HEK293 (cell line): ENCODE measurements at regions not wholly inside any gene's neighbourhood (a gene's known extent, or its start where the extent isn't known, plus 50 kb on each side); places are given as distances from the start of the nearest gene placed in this dataset.

Experiments
- MYNN ChIP-seq: fragments of 450-650 bp; formaldehyde crosslinking; IDR thresholded peaks from 2 replicates; pipeline ENCODE4 v1.5.1; 2016; ENCODE audit warnings: missing biosample characterization, missing genetic modification characterization, borderline replicate concordance
- OSR2 ChIP-seq: fragments of 450-650 bp; formaldehyde crosslinking; IDR thresholded peaks from 2 replicates; pipeline ENCODE4 v1.5.1; 2016; ENCODE audit warnings: missing biosample characterization, missing genetic modification characterization
- SCRT1 ChIP-seq: fragments of 450-650 bp; formaldehyde crosslinking; IDR thresholded peaks from 2 replicates; pipeline ENCODE4 v1.5.1; 2016; ENCODE audit warnings: missing biosample characterization, missing genetic modification characterization, borderline replicate concordance
- ZBTB8A ChIP-seq: fragments of 450-650 bp; formaldehyde crosslinking; IDR thresholded peaks from 2 replicates; pipeline ENCODE4 v1.5.1; 2016; ENCODE audit warnings: missing biosample characterization, missing genetic modification characterization
- ZFP41 ChIP-seq: fragments of 450-650 bp; formaldehyde crosslinking; IDR thresholded peaks from 2 replicates; pipeline ENCODE4 v1.5.1; 2016; ENCODE audit warnings: missing biosample characterization, missing genetic modification characterization, borderline replicate concordance
- ZNF10 ChIP-seq: fragments of 450-650 bp; formaldehyde crosslinking; IDR thresholded peaks from 2 replicates; pipeline ENCODE4 v1.5.1; 2017; ENCODE audit warnings: missing biosample characterization, missing genetic modification characterization
- ZNF133 ChIP-seq: fragments of 450-650 bp; formaldehyde crosslinking; IDR thresholded peaks from 2 replicates; pipeline ENCODE4 v1.5.1; 2016; ENCODE audit warnings: missing biosample characterization, missing genetic modification characterization
- ZNF221 ChIP-seq: fragments of 450-650 bp; formaldehyde crosslinking; IDR thresholded peaks from 2 replicates; pipeline ENCODE4 v1.5.1; 2017; ENCODE audit warnings: missing biosample characterization, missing genetic modification characterization, borderline replicate concordance
- ZNF239 ChIP-seq: fragments of 450-650 bp; formaldehyde crosslinking; IDR thresholded peaks from 2 replicates; pipeline ENCODE4 v1.5.1; 2016; ENCODE audit warnings: missing biosample characterization, missing genetic modification characterization
- ZNF266 ChIP-seq: fragments of 450-650 bp; formaldehyde crosslinking; IDR thresholded peaks from 2 replicates; pipeline ENCODE4 v1.5.1; 2016; ENCODE audit warnings: missing biosample characterization, missing genetic modification characterization, low read depth
- ZNF335 ChIP-seq: fragments of 450-650 bp; formaldehyde crosslinking; conservative IDR thresholded peaks from 2 replicates; pipeline ENCODE4 v1.5.1; 2016; ENCODE audit warnings: missing biosample characterization, missing genetic modification characterization
- ZNF391 ChIP-seq: fragments of 450-650 bp; formaldehyde crosslinking; IDR thresholded peaks from 2 replicates; pipeline ENCODE4 v1.5.1; 2016; ENCODE audit warnings: low read depth, missing biosample characterization, missing genetic modification characterization, borderline replicate concordance
- ZNF394 ChIP-seq: fragments of 450-650 bp; formaldehyde crosslinking; IDR thresholded peaks from 2 replicates; pipeline ENCODE4 v1.5.1; 2016; ENCODE audit warnings: missing biosample characterization, missing genetic modification characterization, mild to moderate bottlenecking, moderate library complexity, borderline replicate concordance
- ZNF426 ChIP-seq: fragments of 450-650 bp; formaldehyde crosslinking; IDR thresholded peaks from 2 replicates; pipeline ENCODE4 v1.5.1; 2017; ENCODE audit warnings: missing biosample characterization, missing genetic modification characterization, mild to moderate bottlenecking, inconsistent platforms, moderate library complexity
- ZNF544 ChIP-seq: fragments of 450-650 bp; formaldehyde crosslinking; IDR thresholded peaks from 2 replicates; pipeline ENCODE4 v1.5.0; 2017; ENCODE audit warnings: missing biosample characterization, missing genetic modification characterization
- ZNF585B ChIP-seq: fragments of 450-650 bp; formaldehyde crosslinking; IDR thresholded peaks from 2 replicates; pipeline ENCODE4 v1.5.1; 2016; ENCODE audit warnings: missing biosample characterization, missing genetic modification characterization
- ZNF624 ChIP-seq: fragments of 450-650 bp; formaldehyde crosslinking; IDR thresholded peaks from 2 replicates; pipeline ENCODE4 v1.5.1; 2017; ENCODE audit warnings: missing biosample characterization, missing genetic modification characterization
- ZXDB ChIP-seq: fragments of 450-650 bp; formaldehyde crosslinking; IDR thresholded peaks from 2 replicates; pipeline ENCODE4 v1.5.1; 2016; ENCODE audit warnings: missing biosample characterization, missing genetic modification characterization
- TF ChIP-seq, protein P1 (sequence below): fragments of 450-650 bp; formaldehyde crosslinking; IDR thresholded peaks from 2 replicates; pipeline ENCODE4 v1.5.1; 2016; ENCODE audit warnings: missing biosample characterization, missing genetic modification characterization
- TF ChIP-seq, protein P2 (sequence below): fragments of 450-650 bp; formaldehyde crosslinking; IDR thresholded peaks from 2 replicates; pipeline ENCODE4 v1.5.0; 2017; ENCODE audit warnings: missing biosample characterization, missing genetic modification characterization, borderline replicate concordance
- TF ChIP-seq, protein P3 (sequence below): fragments of 450-650 bp; formaldehyde crosslinking; optimal IDR thresholded peaks from 2 replicates; pipeline ENCODE3; 2016; ENCODE audit warnings: missing biosample characterization, mild to moderate bottlenecking, missing genetic modification characterization
- TF ChIP-seq, protein P4 (sequence below): fragments of 450-650 bp; formaldehyde crosslinking; IDR thresholded peaks from 2 replicates; pipeline ENCODE4 v1.5.1; 2016; ENCODE audit warnings: missing biosample characterization, missing genetic modification characterization
- TF ChIP-seq, protein P5 (sequence below): fragments of 450-650 bp; formaldehyde crosslinking; IDR thresholded peaks from 2 replicates; pipeline ENCODE4 v1.5.1; 2016; ENCODE audit warnings: missing biosample characterization, missing genetic modification characterization
- TF ChIP-seq, protein P6 (sequence below): fragments of 450-650 bp; formaldehyde crosslinking; IDR thresholded peaks from 2 replicates; pipeline ENCODE4 v1.5.1; 2016; ENCODE audit warnings: missing biosample characterization, missing genetic modification characterization
- TF ChIP-seq, protein P7 (sequence below): fragments of 450-650 bp; formaldehyde crosslinking; IDR thresholded peaks from 2 replicates; pipeline ENCODE4 v1.5.1; 2016; ENCODE audit warnings: missing biosample characterization, missing genetic modification characterization

DNA sequence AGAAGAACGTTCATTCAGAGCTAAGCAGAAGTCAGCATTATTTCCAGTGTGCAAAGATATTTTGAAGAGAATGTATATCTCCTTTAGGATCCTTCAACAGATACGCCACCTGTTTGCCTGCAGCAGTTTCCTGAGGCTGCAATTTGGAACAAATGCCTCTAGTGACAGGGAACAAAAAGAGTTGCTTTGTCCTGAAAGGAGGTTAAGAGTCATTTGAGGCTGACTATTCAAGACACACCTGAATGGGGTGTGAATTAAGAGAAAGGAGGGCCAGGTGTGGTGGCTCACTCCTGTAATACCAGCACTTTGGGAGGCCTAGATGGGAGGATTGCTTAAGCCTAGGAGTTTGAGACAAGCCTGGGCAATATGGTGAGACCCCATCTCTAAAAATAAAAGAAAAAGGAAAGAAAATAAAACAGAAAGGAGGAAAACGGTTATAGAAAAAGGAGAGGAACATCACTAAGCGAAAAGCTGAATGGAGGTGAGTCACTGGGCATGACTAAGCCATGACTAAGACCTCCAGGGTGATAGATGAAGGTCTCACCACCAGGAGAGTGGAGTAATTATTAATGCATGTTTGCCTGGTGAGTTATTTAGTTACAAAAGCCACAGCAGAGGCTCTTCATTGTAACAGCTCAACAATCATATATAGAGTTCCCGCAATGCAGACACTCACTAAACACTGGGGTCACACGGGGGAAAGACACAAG, 255.2 kb upstream of the TNC start (continued):
- TF ChIP-seq, protein P1, sequence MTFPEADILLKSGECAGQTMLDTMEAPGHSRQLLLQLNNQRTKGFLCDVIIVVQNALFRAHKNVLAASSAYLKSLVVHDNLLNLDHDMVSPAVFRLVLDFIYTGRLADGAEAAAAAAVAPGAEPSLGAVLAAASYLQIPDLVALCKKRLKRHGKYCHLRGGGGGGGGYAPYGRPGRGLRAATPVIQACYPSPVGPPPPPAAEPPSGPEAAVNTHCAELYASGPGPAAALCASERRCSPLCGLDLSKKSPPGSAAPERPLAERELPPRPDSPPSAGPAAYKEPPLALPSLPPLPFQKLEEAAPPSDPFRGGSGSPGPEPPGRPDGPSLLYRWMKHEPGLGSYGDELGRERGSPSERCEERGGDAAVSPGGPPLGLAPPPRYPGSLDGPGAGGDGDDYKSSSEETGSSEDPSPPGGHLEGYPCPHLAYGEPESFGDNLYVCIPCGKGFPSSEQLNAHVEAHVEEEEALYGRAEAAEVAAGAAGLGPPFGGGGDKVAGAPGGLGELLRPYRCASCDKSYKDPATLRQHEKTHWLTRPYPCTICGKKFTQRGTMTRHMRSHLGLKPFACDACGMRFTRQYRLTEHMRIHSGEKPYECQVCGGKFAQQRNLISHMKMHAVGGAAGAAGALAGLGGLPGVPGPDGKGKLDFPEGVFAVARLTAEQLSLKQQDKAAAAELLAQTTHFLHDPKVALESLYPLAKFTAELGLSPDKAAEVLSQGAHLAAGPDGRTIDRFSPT (tag by site-specific recombination), result peak; percentile 81
- TF ChIP-seq ZNF221 (tag by site-specific recombination) (no peak), ZNF544 (tag by site-specific recombination) (no peak), ZNF10 (tag by site-specific recombination) (no peak), ZNF266 (tag by site-specific recombination) (no peak), SCRT1 (tag by site-specific recombination) (peak; percentile 19; the same call in 1 of the 2 replicates), ZBTB8A (no peak), ZNF585B (no peak), ZNF133 (tag by site-specific recombination) (no peak), ZNF426 (tag by site-specific recombination) (no peak), OSR2 (tag by site-specific recombination) (no peak), ZNF391 (tag by site-specific recombination) (peak; percentile 72; the same call in 1 of the 2 replicates), ZNF624 (tag by site-specific recombination) (no peak), ZNF335 (tag by site-specific recombination) (peak; percentile 46; the same call in 1 of the 2 replicates), ZNF394 (peak; percentile 64; the same call in 1 of the 2 replicates), MYNN (tag by site-specific recombination) (no peak), ZFP41 (no peak), ZNF239 (no peak), ZXDB (no peak)
- TF ChIP-seq, protein P2, sequence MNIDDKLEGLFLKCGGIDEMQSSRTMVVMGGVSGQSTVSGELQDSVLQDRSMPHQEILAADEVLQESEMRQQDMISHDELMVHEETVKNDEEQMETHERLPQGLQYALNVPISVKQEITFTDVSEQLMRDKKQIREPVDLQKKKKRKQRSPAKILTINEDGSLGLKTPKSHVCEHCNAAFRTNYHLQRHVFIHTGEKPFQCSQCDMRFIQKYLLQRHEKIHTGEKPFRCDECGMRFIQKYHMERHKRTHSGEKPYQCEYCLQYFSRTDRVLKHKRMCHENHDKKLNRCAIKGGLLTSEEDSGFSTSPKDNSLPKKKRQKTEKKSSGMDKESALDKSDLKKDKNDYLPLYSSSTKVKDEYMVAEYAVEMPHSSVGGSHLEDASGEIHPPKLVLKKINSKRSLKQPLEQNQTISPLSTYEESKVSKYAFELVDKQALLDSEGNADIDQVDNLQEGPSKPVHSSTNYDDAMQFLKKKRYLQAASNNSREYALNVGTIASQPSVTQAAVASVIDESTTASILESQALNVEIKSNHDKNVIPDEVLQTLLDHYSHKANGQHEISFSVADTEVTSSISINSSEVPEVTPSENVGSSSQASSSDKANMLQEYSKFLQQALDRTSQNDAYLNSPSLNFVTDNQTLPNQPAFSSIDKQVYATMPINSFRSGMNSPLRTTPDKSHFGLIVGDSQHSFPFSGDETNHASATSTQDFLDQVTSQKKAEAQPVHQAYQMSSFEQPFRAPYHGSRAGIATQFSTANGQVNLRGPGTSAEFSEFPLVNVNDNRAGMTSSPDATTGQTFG, result no peak
- TF ChIP-seq, protein P3, sequence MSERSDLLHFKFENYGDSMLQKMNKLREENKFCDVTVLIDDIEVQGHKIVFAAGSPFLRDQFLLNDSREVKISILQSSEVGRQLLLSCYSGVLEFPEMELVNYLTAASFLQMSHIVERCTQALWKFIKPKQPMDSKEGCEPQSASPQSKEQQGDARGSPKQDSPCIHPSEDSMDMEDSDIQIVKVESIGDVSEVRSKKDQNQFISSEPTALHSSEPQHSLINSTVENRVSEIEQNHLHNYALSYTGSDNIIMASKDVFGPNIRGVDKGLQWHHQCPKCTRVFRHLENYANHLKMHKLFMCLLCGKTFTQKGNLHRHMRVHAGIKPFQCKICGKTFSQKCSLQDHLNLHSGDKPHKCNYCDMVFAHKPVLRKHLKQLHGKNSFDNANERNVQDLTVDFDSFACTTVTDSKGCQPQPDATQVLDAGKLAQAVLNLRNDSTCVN (tag by site-specific recombination), result no peak
- TF ChIP-seq, protein P4, sequence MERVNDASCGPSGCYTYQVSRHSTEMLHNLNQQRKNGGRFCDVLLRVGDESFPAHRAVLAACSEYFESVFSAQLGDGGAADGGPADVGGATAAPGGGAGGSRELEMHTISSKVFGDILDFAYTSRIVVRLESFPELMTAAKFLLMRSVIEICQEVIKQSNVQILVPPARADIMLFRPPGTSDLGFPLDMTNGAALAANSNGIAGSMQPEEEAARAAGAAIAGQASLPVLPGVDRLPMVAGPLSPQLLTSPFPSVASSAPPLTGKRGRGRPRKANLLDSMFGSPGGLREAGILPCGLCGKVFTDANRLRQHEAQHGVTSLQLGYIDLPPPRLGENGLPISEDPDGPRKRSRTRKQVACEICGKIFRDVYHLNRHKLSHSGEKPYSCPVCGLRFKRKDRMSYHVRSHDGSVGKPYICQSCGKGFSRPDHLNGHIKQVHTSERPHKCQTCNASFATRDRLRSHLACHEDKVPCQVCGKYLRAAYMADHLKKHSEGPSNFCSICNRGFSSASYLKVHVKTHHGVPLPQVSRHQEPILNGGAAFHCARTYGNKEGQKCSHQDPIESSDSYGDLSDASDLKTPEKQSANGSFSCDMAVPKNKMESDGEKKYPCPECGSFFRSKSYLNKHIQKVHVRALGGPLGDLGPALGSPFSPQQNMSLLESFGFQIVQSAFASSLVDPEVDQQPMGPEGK, result no peak
- TF ChIP-seq, protein P5, sequence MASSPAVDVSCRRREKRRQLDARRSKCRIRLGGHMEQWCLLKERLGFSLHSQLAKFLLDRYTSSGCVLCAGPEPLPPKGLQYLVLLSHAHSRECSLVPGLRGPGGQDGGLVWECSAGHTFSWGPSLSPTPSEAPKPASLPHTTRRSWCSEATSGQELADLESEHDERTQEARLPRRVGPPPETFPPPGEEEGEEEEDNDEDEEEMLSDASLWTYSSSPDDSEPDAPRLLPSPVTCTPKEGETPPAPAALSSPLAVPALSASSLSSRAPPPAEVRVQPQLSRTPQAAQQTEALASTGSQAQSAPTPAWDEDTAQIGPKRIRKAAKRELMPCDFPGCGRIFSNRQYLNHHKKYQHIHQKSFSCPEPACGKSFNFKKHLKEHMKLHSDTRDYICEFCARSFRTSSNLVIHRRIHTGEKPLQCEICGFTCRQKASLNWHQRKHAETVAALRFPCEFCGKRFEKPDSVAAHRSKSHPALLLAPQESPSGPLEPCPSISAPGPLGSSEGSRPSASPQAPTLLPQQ (tag by site-specific recombination), result peak; percentile 45; the same call in 1 of the 2 replicates
- TF ChIP-seq, protein P6, sequence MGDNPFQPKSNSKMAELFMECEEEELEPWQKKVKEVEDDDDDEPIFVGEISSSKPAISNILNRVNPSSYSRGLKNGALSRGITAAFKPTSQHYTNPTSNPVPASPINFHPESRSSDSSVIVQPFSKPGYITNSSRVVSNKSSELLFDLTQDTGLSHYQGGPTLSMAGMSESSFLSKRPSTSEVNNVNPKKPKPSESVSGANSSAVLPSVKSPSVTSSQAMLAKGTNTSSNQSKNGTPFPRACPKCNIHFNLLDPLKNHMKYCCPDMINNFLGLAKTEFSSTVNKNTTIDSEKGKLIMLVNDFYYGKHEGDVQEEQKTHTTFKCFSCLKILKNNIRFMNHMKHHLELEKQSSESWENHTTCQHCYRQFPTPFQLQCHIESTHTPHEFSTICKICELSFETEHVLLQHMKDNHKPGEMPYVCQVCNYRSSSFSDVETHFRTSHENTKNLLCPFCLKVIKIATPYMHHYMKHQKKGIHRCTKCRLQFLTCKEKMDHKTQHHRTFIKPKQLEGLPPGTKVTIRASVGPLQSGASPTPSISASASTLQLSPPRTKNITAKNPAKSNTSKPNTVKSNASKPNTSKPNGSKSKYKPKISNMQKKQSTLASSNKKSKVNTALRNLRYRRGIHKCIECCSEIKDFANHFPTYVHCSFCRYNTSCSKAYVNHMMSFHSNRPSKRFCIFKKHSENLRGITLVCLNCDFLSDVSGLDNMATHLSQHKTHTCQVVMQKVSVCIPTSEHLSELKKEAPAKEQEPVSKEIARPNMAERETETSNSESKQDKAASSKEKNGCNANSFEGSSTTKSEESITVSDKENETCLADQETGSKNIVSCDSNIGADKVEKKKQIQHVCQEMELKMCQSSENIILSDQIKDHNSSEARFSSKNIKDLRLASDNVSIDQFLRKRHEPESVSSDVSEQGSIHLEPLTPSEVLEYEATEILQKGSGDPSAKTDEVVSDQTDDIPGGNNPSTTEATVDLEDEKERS (tag by site-specific recombination), result 0 out of 2 replicates have a peak, but pooled peaks have one; percentile 24
- TF ChIP-seq, protein P7, sequence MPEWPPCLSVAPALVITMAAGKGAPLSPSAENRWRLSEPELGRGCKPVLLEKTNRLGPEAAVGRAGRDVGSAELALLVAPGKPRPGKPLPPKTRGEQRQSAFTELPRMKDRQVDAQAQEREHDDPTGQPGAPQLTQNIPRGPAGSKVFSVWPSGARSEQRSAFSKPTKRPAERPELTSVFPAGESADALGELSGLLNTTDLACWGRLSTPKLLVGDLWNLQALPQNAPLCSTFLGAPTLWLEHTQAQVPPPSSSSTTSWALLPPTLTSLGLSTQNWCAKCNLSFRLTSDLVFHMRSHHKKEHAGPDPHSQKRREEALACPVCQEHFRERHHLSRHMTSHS (tag by site-specific recombination), result no peak
